Frontal cortex (tissue), 3 donors: ENCODE measurements at regions not wholly inside any gene's neighbourhood (a gene's known extent, or its start where the extent isn't known, plus 50 kb on each side); places are given as distances from the start of the nearest gene placed in this dataset.

ENCODE experiments used
- DNase-seq, 2 donors: peaks; one replicate each; pipeline ENCODE4 v3.0.0; 2012; ENCODE audit warnings: low spot score in 2 of 2
- FAIRE-seq: peaks from 2 replicates; lab custom pipeline; 2012; peaks lifted over from hg19 to GRCh38; lab: Jason Lieb, UNC
- donor health status: control.
- donor health status: control.
- donor health status: control.

GRCh38 chr4:34850421-34850820 is 1393.9 kb downstream of the ARAP2 start:
- FAIRE-seq (no peak), DNase-seq (no peak)

- no peak for FAIRE-seq
Measured at GRCh38 chr4:34850968-34851367, 1393.3 kb downstream of the ARAP2 start.

GRCh38 chr4:34851411-34851810 is 1392.9 kb downstream of the ARAP2 start:
- DNase-seq: no peak
- no peak for FAIRE-seq

More at GRCh38 chr4:34850968-34851367, 1393.3 kb downstream of the ARAP2 start:
- DNase-seq: no peak

- FAIRE-seq: no peak
- DNase-seq: no peak
Measured at GRCh38 chr4:34854451-34854850, 1389.9 kb downstream of the ARAP2 start.

GRCh38 chr4:34861666-34862065 is 1382.6 kb downstream of the ARAP2 start:
- FAIRE-seq: no peak
- DNase-seq: no peak

- no peak for DNase-seq
- no peak for FAIRE-seq
Measured at GRCh38 chr4:34878961-34879360, 1365.4 kb downstream of the ARAP2 start.

GRCh38 chr4:34880246-34880645 is 1364.1 kb downstream of the ARAP2 start:
- DNase-seq (no peak), FAIRE-seq (no peak)

GRCh38 chr4:34891892-34892291 is 1352.4 kb downstream of the ARAP2 start:
- DNase-seq (no peak), FAIRE-seq (peak; percentile 99)

GRCh38 chr4:34893382-34893781 is 1350.9 kb downstream of the ARAP2 start:
- no peak for FAIRE-seq

GRCh38 chr4:34920032-34920431 is 1324.3 kb downstream of the ARAP2 start:
- FAIRE-seq: no peak

More at GRCh38 chr4:34893382-34893781, 1350.9 kb downstream of the ARAP2 start:
- no peak for DNase-seq

GRCh38 chr4:34921391-34921790 is 1322.9 kb downstream of the ARAP2 start:
- DNase-seq (no peak), FAIRE-seq (no peak)

More at GRCh38 chr4:34920032-34920431, 1324.3 kb downstream of the ARAP2 start:
- no peak for DNase-seq

- FAIRE-seq (no peak), DNase-seq (no peak)
Measured at GRCh38 chr4:34922325-34922724, 1322.0 kb downstream of the ARAP2 start.

- DNase-seq: no peak
- no peak for FAIRE-seq
Measured at GRCh38 chr4:34932591-34932990, 1311.7 kb downstream of the ARAP2 start.

- FAIRE-seq (no peak), DNase-seq (no peak)
Measured at GRCh38 chr4:34935739-34936138, 1308.6 kb downstream of the ARAP2 start.

- DNase-seq: no peak
- no peak for FAIRE-seq
Measured at GRCh38 chr4:34939073-34939472, 1305.2 kb downstream of the ARAP2 start.

- peak; percentile 57 for FAIRE-seq
Measured at GRCh38 chr4:34943741-34944386, 1300.5 kb downstream of the ARAP2 start.

GRCh38 chr4:34950926-34951325 is 1293.4 kb downstream of the ARAP2 start:
- FAIRE-seq: no peak
- no peak for DNase-seq

More at GRCh38 chr4:34943741-34944386, 1300.5 kb downstream of the ARAP2 start:
- no peak for DNase-seq

GRCh38 chr4:34953145-34953799 is 1291.0 kb downstream of the ARAP2 start:
- FAIRE-seq (no peak), DNase-seq (no peak)

GRCh38 chr4:34964613-34965012 is 1279.7 kb downstream of the ARAP2 start:
- no peak for DNase-seq
- no peak for FAIRE-seq

GRCh38 chr4:34972189-34972588 is 1272.1 kb downstream of the ARAP2 start:
- no peak for FAIRE-seq

GRCh38 chr4:34973650-34974312 is 1270.5 kb downstream of the ARAP2 start:
- FAIRE-seq (no peak), DNase-seq (no peak)

More at GRCh38 chr4:34972189-34972588, 1272.1 kb downstream of the ARAP2 start:
- no peak for DNase-seq
